ENCODE measurements at regions not wholly inside any gene's neighbourhood (a gene's known extent, or its start where the extent isn't known, plus 50 kb on each side); places are given as distances from the start of the nearest gene placed in this dataset.

DNA sequence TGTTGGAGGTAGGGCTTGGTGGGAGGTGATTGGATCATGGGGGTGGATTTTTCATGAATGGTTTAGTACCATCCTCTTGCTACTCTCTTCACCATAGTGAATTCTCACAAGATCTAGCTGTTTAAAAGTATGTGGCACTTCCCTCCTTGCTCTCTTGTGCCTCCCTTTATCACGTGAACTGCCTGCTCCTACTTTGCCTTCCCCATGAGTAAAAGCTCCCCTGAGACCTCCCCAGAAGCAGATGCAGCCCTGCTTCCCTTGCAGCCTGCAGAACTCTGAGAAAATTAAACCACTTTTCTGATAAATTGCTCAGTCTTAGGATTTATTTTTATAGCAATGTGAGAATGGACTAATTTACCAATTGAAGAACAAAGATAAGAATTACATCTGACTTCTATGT, 223.1 kb downstream of the RNF144A start:
- H3K27me3 ChIP-seq (ENCODE audit: insufficient read depth, insufficient read length), result no peaks in the 10 kb centered on the region
- H3K4me3 ChIP-seq (ENCODE audit: insufficient read length, low read depth), result no peak overlapping the region
- H3K9ac ChIP-seq (ENCODE audit: insufficient read length, low read depth), result no peak overlapping the region
- DNase-seq (ENCODE audit: low read depth, low spot score), result no peak
- H3K4me1 ChIP-seq (ENCODE audit: insufficient read depth, insufficient read length), result no peaks in the 10 kb centered on the region
- H3K36me3 ChIP-seq (ENCODE audit: insufficient read depth, insufficient read length, low read length), result no peaks in the 10 kb centered on the region
- peaks cover 4% of the 10 kb centered on the region; the same call in 1 of the 2 replicates for H3K9me3 ChIP-seq (ENCODE audit: insufficient read depth, low read length)
- TF ChIP-seq ZNF274 (IDR thresholded peaks at IDR 0.05; ENCODE audit: low read depth, low read length) (no peak), SUZ12 (IDR thresholded peaks at IDR 0.05; ENCODE audit: extremely low read depth, insufficient read depth, insufficient read length) (no peak), YY1 (IDR thresholded peaks at IDR 0.05; ENCODE audit: insufficient read depth, insufficient read length) (no peak)

DNA sequence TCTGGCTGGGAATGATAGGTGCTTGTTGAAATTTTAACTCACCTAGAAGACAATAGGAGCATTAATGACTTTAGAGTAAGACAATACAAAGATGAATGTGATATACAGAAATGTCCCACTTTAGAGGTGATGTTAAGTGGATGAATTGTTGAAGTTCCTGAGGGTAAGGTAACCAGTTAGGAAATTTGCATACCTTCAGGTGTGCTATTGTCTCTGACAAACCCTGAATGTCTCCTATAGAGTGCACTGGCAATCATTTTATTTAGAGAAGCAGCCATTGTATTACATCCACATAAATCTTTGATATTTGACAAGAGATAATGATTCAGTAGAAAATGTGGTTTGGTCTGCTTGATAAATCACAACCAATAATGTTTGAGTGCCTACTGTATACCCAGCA, 228.5 kb downstream of the RNF144A start:
- TF ChIP-seq SUZ12 (IDR thresholded peaks at IDR 0.05; ENCODE audit: extremely low read depth, insufficient read depth, insufficient read length), result no peak
- no peak for TF ChIP-seq ZNF274 (IDR thresholded peaks at IDR 0.05; ENCODE audit: low read depth, low read length)
- no peak for TF ChIP-seq YY1 (IDR thresholded peaks at IDR 0.05; ENCODE audit: insufficient read depth, insufficient read length)

DNA sequence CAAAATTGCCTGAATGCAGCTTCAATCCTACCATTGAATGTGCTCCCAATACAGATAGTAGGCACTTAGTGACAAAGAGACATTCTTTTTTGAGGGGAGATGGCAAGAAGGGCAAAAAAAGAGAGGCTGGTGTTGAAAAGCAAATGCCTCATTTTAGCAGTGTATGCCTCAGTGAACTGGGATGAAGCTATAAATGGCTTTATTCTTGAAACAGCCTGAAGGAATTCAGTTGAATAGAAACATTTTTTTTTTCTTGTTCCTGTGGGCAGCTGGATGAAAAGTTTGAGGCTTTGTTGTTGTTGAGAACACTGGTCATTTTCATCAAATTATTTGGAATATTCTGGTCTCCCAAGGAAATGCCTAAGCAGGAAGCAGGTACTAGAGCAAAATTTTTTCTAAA, 228.9 kb downstream of the RNF144A start:
- Histone ChIP-seq H3K9me3 (ENCODE audit: insufficient read depth, low read length) (peaks cover 4% of the 10 kb centered on the region; the same call in 1 of the 2 replicates), H3K4me1 (ENCODE audit: insufficient read depth, insufficient read length) (no peaks in the 10 kb centered on the region), H3K36me3 (ENCODE audit: insufficient read depth, insufficient read length, low read length) (no peaks in the 10 kb centered on the region), H3K4me3 (ENCODE audit: insufficient read length, low read depth) (no peak overlapping the region), H3K27me3 (ENCODE audit: insufficient read depth, insufficient read length) (no peaks in the 10 kb centered on the region), H3K9ac (ENCODE audit: insufficient read length, low read depth) (no peak overlapping the region)
- DNase-seq (ENCODE audit: low read depth, low spot score), result no peak
- TF ChIP-seq YY1 (IDR thresholded peaks at IDR 0.05; ENCODE audit: insufficient read depth, insufficient read length), result no peak
- no peak for TF ChIP-seq SUZ12 (IDR thresholded peaks at IDR 0.05; ENCODE audit: extremely low read depth, insufficient read depth, insufficient read length)
- TF ChIP-seq ZNF274 (IDR thresholded peaks at IDR 0.05; ENCODE audit: low read depth, low read length), result no peak

More for the DNA sequence above, 228.5 kb downstream of the RNF144A start:
- Histone ChIP-seq H3K4me3 (ENCODE audit: insufficient read length, low read depth) (no peak overlapping the region), H3K9me3 (ENCODE audit: insufficient read depth, low read length) (peaks cover 4% of the 10 kb centered on the region; the same call in 1 of the 2 replicates), H3K4me1 (ENCODE audit: insufficient read depth, insufficient read length) (no peaks in the 10 kb centered on the region), H3K36me3 (ENCODE audit: insufficient read depth, insufficient read length, low read length) (no peaks in the 10 kb centered on the region), H3K27me3 (ENCODE audit: insufficient read depth, insufficient read length) (no peaks in the 10 kb centered on the region), H3K9ac (ENCODE audit: insufficient read length, low read depth) (no peak overlapping the region)
- no peak for DNase-seq (ENCODE audit: low read depth, low spot score)

DNA sequence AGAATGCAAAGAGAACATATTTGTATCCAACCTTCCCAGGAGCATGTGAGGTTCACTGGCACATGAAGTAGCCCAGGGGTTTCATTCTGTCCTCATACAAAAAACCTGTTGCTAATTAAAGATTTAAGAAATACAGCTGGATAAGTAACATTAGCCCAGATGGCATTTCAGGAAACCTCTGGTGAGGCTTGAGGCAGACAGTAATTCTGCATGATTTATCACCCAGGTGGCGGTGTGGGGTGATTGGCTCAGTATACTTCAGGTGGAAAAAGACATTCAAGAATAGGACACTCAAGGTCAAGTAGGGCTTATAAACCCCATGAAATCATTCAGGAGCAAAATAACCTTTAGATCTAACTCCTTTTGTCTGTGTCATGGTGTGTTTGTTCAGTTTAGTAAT, 237.4 kb downstream of the RNF144A start:
- Histone ChIP-seq H3K9me3 (ENCODE audit: insufficient read depth, low read length) (no peaks in the 10 kb centered on the region), H3K4me3 (ENCODE audit: insufficient read length, low read depth) (no peak overlapping the region), H3K4me1 (ENCODE audit: insufficient read depth, insufficient read length) (no peaks in the 10 kb centered on the region), H3K36me3 (ENCODE audit: insufficient read depth, insufficient read length, low read length) (no peaks in the 10 kb centered on the region), H3K9ac (ENCODE audit: insufficient read length, low read depth) (no peak overlapping the region), H3K27me3 (ENCODE audit: insufficient read depth, insufficient read length) (no peaks in the 10 kb centered on the region)
- TF ChIP-seq YY1 (IDR thresholded peaks at IDR 0.05; ENCODE audit: insufficient read depth, insufficient read length) (no peak), SUZ12 (IDR thresholded peaks at IDR 0.05; ENCODE audit: extremely low read depth, insufficient read depth, insufficient read length) (no peak), ZNF274 (IDR thresholded peaks at IDR 0.05; ENCODE audit: low read depth, low read length) (no peak)
- DNase-seq (ENCODE audit: low read depth, low spot score), result no peak

DNA sequence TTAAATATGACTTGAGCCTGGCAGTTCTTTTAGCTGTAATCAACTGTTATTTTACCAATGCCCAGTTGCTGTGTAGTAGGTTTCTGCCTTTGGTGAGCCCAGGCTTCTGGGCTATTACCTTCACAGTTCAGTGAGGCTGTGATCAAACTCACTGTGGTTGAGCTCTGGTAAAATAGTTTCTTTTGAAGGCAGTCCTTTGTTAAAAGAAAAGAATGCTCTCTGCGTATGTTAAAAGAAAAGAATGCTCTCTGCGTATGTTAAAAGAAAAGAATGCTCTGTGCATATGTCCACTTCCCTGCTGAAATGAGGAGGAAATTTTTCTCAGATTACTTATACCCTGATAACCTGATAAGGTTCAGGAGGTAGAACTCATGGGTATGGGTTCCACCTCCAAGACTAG, 244.3 kb downstream of the RNF144A start:
- no peak for DNase-seq (ENCODE audit: low read depth, low spot score)
- Histone ChIP-seq H3K9me3 (ENCODE audit: insufficient read depth, low read length) (no peaks in the 10 kb centered on the region), H3K4me3 (ENCODE audit: insufficient read length, low read depth) (no peak overlapping the region), H3K27me3 (ENCODE audit: insufficient read depth, insufficient read length) (no peaks in the 10 kb centered on the region), H3K9ac (ENCODE audit: insufficient read length, low read depth) (no peak overlapping the region), H3K36me3 (ENCODE audit: insufficient read depth, insufficient read length, low read length) (no peaks in the 10 kb centered on the region), H3K4me1 (ENCODE audit: insufficient read depth, insufficient read length) (no peaks in the 10 kb centered on the region)
- TF ChIP-seq ZNF274 (IDR thresholded peaks at IDR 0.05; ENCODE audit: low read depth, low read length) (no peak), SUZ12 (IDR thresholded peaks at IDR 0.05; ENCODE audit: extremely low read depth, insufficient read depth, insufficient read length) (no peak), YY1 (IDR thresholded peaks at IDR 0.05; ENCODE audit: insufficient read depth, insufficient read length) (no peak)

DNA sequence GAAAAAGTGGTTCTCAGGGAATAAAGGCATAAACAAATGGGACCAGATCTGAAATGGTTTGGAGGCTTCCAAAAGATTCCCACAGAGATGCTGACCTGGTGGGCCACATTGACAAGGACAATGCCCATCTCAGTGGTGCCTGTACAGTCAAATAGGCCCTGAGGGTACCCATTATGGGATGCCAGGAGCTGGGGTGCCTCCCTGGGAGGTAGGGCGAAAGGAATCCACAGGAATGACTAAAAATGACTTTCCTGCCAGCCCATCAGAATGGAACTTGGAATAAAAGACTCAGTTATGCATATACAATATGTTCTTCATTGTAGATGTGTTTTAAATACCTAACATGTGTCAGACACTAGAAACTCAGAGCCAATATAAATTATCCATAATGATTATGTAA, 248.5 kb downstream of the RNF144A start:
- H3K36me3 ChIP-seq (ENCODE audit: insufficient read depth, insufficient read length, low read length), result no peaks in the 10 kb centered on the region

DNA sequence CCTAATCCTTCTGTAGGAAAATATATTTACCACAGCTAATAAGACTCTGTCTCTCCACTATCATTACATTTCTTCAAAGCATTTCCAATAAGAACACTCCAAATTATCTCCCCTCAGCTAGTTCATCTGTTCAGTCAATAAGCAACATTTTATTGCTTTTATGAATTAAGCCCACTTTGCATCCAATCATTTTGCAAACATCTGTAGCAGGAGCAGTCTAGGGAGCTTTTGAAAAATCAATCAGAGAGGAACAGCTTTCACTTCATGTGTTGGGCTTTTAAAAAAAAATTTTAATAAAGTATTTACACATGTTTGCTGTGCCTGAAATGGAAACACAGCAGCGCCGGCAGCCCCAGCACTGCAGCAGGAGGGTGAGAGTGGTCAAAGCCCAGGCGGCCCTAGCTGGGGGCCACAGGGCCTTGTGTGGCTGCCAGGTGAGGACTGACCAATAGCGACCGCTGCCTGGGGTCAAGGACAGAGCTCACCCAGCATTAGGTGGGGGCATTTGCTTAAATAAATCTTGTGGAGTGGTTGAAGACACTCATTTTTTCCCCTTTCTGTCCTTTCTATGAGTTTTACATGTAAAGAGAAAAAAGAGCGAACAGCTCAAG, 250.7 kb downstream of the RNF144A start:
- Histone ChIP-seq H3K4me1 (ENCODE audit: insufficient read depth, insufficient read length) (no peaks in the 10 kb centered on the region), H3K36me3 (ENCODE audit: insufficient read depth, insufficient read length, low read length) (no peaks in the 10 kb centered on the region), H3K4me3 (ENCODE audit: insufficient read length, low read depth) (no peak overlapping the region), H3K27me3 (ENCODE audit: insufficient read depth, insufficient read length) (no peaks in the 10 kb centered on the region), H3K9me3 (ENCODE audit: insufficient read depth, low read length) (no peaks in the 10 kb centered on the region), H3K9ac (ENCODE audit: insufficient read length, low read depth) (no peak overlapping the region)
- TF ChIP-seq SUZ12 (IDR thresholded peaks at IDR 0.05; ENCODE audit: extremely low read depth, insufficient read depth, insufficient read length), result no peak
- no peak for DNase-seq (ENCODE audit: low read depth, low spot score)

More for the DNA sequence above, 248.5 kb downstream of the RNF144A start:
- Histone ChIP-seq H3K9me3 (ENCODE audit: insufficient read depth, low read length) (no peaks in the 10 kb centered on the region), H3K27me3 (ENCODE audit: insufficient read depth, insufficient read length) (no peaks in the 10 kb centered on the region), H3K4me1 (ENCODE audit: insufficient read depth, insufficient read length) (no peaks in the 10 kb centered on the region), H3K9ac (ENCODE audit: insufficient read length, low read depth) (no peak overlapping the region), H3K4me3 (ENCODE audit: insufficient read length, low read depth) (no peak overlapping the region)
- TF ChIP-seq SUZ12 (IDR thresholded peaks at IDR 0.05; ENCODE audit: extremely low read depth, insufficient read depth, insufficient read length) (no peak), ZNF274 (IDR thresholded peaks at IDR 0.05; ENCODE audit: low read depth, low read length) (no peak), YY1 (IDR thresholded peaks at IDR 0.05; ENCODE audit: insufficient read depth, insufficient read length) (no peak)
- no peak for DNase-seq (ENCODE audit: low read depth, low spot score)

Data from NT2/D1 (cell line).